ENCODE measurements at regions not wholly inside any gene's neighbourhood (a gene's known extent, or its start where the extent isn't known, plus 50 kb on each side); places are given as distances from the start of the nearest gene placed in this dataset.
"Not testable (repeated sequence)": the region's sequence is repeated elsewhere in the genome, so short reads cannot be mapped to it uniquely, and the experiment has no call there.

DNA sequence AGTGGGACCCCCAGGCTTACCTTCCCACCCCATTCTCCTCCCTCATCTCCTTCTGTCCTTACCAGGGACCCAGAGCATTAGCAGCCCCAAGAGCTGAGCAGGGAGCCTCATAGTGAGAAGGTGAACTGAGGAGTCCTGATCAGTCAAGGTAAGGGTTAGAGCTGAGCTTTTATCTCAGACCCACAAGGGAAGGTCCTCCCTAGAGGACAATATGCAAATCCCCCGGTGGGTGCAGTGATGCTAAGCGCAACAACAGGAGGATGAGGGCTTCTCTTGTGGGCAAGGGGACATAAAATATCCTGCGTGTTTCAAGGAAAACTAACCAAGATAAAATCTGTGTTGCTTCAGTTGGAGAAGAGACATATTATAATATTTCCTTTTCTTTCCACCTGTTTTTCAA, 505.2 kb downstream of the RPIA start:
- H3K27ac ChIP-seq; H3K36me3 ChIP-seq; DNase-seq; H3K4me1 ChIP-seq; H3K9me3 ChIP-seq (replicated peaks); H3K4me3 ChIP-seq; H3K27me3 ChIP-seq: not testable (repeated sequence)

GRCh38 chr2:89198026-89198425, 506.6 kb downstream of the RPIA start:
- not testable (repeated sequence) for H3K27me3 ChIP-seq; H3K36me3 ChIP-seq; DNase-seq; H3K9me3 ChIP-seq (replicated peaks); H3K4me3 ChIP-seq; H3K4me1 ChIP-seq; H3K27ac ChIP-seq

GRCh38 chr2:89199453-89200246, 508.2 kb downstream of the RPIA start:
- H3K4me3 ChIP-seq; H3K4me1 ChIP-seq; DNase-seq; H3K27ac ChIP-seq; H3K9me3 ChIP-seq (replicated peaks); H3K36me3 ChIP-seq; H3K27me3 ChIP-seq: not testable (repeated sequence)

DNA sequence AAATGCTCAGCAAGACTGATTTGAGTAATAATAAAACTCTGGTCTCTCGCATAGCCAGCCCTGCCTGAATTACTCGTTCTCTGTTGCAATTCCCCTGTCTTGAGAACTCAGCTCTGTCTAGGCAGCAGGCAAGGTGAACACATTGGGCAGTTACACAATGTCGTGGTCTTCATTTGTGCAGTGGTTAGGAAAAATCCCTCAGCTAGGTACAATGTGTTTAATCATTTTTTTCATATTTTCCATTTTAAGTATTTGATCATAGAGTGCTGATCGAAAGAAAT, 508.7 kb downstream of the RPIA start:
- not testable (repeated sequence) for H3K36me3 ChIP-seq; DNase-seq; H3K4me1 ChIP-seq; H3K27ac ChIP-seq; H3K9me3 ChIP-seq (replicated peaks); H3K27me3 ChIP-seq; H3K4me3 ChIP-seq

- not testable (repeated sequence) for H3K27ac ChIP-seq; DNase-seq; H3K27me3 ChIP-seq; H3K36me3 ChIP-seq; H3K4me1 ChIP-seq; H3K4me3 ChIP-seq; H3K9me3 ChIP-seq (replicated peaks)
Measured at GRCh38 chr2:89202518-89202917, 511.0 kb downstream of the RPIA start.

DNA sequence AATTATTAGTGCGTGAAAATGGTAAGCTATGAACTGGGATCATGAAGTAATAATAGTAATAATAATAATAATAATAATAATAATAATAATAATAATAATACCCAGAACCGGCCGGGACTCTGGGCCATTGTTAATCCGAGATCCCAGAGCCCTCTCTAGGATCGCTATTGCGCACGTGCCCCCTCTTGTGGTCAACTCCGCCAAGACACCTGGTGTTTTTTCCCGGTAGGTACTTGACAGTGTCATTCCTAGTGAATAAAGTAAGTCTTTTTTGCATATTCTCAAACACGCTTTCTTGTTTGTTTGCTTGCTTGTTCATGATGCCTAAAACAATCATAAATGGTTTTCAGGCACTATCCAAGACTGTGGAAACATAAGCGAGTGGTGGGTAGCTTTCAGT, 513.7 kb downstream of the RPIA start:
- DNase-seq: peak; percentile 21 to 58
- not testable (repeated sequence) for H3K27me3 ChIP-seq; H3K27ac ChIP-seq; H3K9me3 ChIP-seq (replicated peaks); H3K4me3 ChIP-seq; H3K36me3 ChIP-seq; H3K4me1 ChIP-seq

- not testable (repeated sequence) for H3K36me3 ChIP-seq; H3K27ac ChIP-seq; H3K9me3 ChIP-seq (replicated peaks); H3K4me3 ChIP-seq; H3K4me1 ChIP-seq; DNase-seq; H3K27me3 ChIP-seq
Measured at GRCh38 chr2:89208144-89208932, 516.9 kb downstream of the RPIA start.

- not testable (repeated sequence) for H3K9me3 ChIP-seq (replicated peaks); H3K36me3 ChIP-seq; H3K4me1 ChIP-seq; H3K27me3 ChIP-seq; H3K27ac ChIP-seq; H3K4me3 ChIP-seq
- DNase-seq: peak in 1 of 2 experiments; percentile 17
Measured at GRCh38 chr2:89213151-89213550, 521.7 kb downstream of the RPIA start.

- not testable (repeated sequence) for H3K36me3 ChIP-seq; H3K9me3 ChIP-seq (replicated peaks); H3K27ac ChIP-seq; DNase-seq; H3K27me3 ChIP-seq; H3K4me3 ChIP-seq; H3K4me1 ChIP-seq
Measured at GRCh38 chr2:89213811-89214210, 522.3 kb downstream of the RPIA start.

- H3K27me3 ChIP-seq; H3K9me3 ChIP-seq (replicated peaks); H3K36me3 ChIP-seq; H3K27ac ChIP-seq; H3K4me3 ChIP-seq; H3K4me1 ChIP-seq; DNase-seq: not testable (repeated sequence)
Measured at GRCh38 chr2:89221474-89221873, 530.0 kb downstream of the RPIA start.

DNA sequence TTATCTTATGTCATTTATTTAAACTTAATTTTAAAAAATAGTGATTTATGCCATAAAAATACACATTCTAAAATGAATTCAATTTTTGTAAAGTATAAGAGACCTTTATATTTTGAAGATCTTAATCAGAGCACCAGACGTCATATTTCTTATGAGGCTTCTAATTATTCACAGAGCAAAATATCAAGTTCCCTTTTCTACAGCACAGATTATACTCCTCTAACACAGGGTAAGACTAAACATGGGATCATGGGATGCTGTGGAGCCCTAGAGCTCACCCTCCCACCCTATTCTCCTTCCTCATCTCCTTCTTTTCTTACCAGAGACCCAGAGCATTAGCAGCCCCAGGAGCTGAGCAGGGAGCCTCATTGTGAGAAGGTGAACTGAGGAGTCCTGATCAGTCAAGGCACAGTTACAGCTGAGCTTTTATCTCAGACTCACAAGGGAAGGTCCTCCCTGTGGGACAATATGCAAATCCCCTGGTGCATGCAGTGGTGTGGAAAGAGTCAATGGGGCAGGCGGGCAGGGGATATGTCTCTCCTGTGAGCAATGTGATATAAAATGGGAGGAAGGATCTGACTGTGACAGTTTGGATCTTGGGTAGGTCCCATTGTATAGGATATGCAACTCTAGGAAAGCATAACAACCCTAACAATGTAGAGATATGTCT, 530.7 kb downstream of the RPIA start:
- not testable (repeated sequence) for H3K27me3 ChIP-seq; H3K4me1 ChIP-seq; H3K27ac ChIP-seq; H3K4me3 ChIP-seq; DNase-seq; H3K9me3 ChIP-seq (replicated peaks); H3K36me3 ChIP-seq

DNA sequence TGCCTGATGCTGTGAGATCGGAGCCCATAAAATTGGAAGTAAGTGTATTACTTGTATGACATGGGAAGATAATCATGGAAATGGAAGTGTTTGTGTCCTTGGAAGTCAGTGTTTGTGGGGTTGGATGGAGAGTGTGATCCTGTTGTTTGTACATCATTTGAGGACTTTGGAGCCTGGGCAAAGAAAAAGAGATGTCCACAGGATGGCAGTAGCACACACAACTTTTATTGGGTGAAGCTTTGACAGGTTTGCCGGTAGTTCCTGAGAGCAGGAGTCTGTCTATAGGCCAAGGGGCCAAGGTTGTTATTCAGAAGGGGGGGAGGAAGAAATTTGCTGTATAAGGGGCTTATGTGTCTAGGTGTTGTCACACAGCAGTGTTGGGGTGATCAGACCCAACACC, 533.3 kb downstream of the RPIA start:
- not testable (repeated sequence) for H3K9me3 ChIP-seq (replicated peaks); H3K36me3 ChIP-seq; H3K4me3 ChIP-seq; H3K27ac ChIP-seq; H3K27me3 ChIP-seq; DNase-seq; H3K4me1 ChIP-seq

DNA sequence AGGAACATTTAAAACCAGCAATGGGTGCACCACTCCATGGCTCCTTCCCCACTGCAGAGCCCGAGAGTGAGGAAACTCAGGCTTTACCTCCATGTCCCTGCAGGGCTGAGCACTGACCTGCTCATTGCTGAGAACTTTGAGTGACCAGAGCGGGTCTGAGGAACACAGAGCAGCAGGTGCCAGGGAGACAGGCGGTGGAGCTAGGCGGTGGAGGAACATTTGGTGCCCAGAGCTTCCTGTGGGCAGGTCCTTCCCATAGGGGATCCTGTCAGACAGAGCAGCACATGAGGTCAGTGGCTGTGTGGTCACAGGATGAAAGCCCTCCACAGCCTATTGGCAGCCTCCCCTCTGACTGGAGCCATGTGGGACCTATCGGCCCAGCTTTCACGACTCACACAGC, 538.5 kb downstream of the RPIA start:
- not testable (repeated sequence) for H3K9me3 ChIP-seq (replicated peaks); H3K27ac ChIP-seq; H3K36me3 ChIP-seq; H3K27me3 ChIP-seq; DNase-seq; H3K4me3 ChIP-seq; H3K4me1 ChIP-seq

DNA sequence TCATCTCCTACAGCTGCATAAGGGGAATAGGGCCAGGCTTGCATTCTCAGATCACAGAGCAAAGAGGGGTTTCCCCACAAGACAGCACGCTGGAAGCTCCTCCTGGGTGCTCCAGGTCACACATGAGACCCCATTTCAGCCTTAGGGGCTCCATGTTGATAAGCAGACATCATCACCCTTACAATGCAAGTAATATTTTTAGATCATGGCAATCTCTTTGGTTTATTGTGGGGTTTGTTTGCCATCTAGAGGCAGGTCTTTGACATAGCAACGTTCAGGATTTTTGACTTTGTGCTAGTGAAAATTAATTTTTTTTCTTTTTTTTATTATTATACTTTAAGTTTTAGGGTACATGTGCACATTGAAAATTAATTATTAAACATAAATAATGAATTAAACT, 539.8 kb downstream of the RPIA start:
- H3K9me3 ChIP-seq (replicated peaks); H3K27ac ChIP-seq; H3K4me3 ChIP-seq; H3K4me1 ChIP-seq; H3K27me3 ChIP-seq; DNase-seq; H3K36me3 ChIP-seq: not testable (repeated sequence)

GRCh38 chr2:89233931-89234330, 542.5 kb downstream of the RPIA start:
- H3K4me1 ChIP-seq; H3K36me3 ChIP-seq; H3K27ac ChIP-seq; H3K27me3 ChIP-seq; H3K4me3 ChIP-seq; H3K9me3 ChIP-seq (replicated peaks); DNase-seq: not testable (repeated sequence)
